Panc1 (cell line): ENCODE measurements at regions not wholly inside any gene's neighbourhood (a gene's known extent, or its start where the extent isn't known, plus 50 kb on each side); places are given as distances from the start of the nearest gene placed in this dataset.

Experiments
- SIN3A ChIP-seq: IDR thresholded peaks from 2 replicates; pipeline ENCODE4 v1.6.1; 2012; ENCODE audit warnings: low read depth, mild to moderate bottlenecking, low read length, moderate library complexity, borderline replicate concordance; ENCODE audit not compliant: insufficient read depth
- TF ChIP-seq, protein P1 (sequence below): fragments of 450-650 bp; IDR thresholded peaks from 2 replicates; pipeline ENCODE4 v1.5.1; 2017; ENCODE audit warnings: mild to moderate bottlenecking
- TF ChIP-seq, protein P2 (sequence below), 2 experiments: IDR thresholded peaks; 2 replicates each; pipeline ENCODE4 v1.6.1; 2011 to 2012; ENCODE audit warnings: low read depth in 2 of 2, control low read depth in 1 of 2, low read length in 1 of 2, mild to moderate bottlenecking in 1 of 2, moderate library complexity in 1 of 2; ENCODE audit not compliant: insufficient read depth in 1 of 2

DNA sequence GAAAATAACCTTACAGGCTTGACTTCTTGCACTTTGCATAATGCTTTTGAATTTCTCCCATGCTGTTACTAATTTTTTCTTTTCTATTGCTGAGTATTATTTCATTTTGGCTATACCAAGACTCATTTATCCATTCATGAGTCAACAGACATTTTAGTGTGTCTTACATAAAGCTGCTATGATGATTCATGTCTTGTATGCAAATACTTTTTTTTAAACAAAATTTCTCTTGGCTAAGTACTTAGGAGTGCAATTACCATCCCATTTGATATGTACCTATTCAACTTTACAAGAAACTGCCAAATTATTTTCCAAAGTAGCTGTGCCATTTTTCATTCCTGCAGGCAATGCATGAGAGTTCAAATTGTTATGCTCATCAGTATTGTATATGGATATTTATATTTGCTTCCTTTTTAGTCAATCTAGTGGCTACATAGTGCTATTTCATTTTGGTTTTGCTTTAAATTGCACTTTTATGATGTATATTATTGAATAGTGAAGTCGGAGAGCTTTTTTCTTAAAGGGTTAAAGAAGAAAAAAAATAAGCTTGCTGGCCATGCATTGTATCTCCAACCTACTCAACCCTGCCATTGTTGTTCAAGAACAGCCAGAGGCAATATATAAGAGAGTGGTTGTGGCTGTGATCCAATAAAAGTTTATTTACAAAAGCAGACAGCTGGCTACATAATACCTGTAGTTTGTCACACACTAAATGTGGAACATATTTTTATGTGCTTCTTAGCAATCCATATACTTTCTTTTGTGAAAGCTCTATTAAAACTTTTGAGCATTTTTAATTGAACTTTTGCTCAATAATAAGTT lies 862.8 kb downstream of the KCNT2 start:
- TF ChIP-seq, protein P1, sequence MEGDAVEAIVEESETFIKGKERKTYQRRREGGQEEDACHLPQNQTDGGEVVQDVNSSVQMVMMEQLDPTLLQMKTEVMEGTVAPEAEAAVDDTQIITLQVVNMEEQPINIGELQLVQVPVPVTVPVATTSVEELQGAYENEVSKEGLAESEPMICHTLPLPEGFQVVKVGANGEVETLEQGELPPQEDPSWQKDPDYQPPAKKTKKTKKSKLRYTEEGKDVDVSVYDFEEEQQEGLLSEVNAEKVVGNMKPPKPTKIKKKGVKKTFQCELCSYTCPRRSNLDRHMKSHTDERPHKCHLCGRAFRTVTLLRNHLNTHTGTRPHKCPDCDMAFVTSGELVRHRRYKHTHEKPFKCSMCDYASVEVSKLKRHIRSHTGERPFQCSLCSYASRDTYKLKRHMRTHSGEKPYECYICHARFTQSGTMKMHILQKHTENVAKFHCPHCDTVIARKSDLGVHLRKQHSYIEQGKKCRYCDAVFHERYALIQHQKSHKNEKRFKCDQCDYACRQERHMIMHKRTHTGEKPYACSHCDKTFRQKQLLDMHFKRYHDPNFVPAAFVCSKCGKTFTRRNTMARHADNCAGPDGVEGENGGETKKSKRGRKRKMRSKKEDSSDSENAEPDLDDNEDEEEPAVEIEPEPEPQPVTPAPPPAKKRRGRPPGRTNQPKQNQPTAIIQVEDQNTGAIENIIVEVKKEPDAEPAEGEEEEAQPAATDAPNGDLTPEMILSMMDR, result no peak
- TF ChIP-seq, protein P2, sequence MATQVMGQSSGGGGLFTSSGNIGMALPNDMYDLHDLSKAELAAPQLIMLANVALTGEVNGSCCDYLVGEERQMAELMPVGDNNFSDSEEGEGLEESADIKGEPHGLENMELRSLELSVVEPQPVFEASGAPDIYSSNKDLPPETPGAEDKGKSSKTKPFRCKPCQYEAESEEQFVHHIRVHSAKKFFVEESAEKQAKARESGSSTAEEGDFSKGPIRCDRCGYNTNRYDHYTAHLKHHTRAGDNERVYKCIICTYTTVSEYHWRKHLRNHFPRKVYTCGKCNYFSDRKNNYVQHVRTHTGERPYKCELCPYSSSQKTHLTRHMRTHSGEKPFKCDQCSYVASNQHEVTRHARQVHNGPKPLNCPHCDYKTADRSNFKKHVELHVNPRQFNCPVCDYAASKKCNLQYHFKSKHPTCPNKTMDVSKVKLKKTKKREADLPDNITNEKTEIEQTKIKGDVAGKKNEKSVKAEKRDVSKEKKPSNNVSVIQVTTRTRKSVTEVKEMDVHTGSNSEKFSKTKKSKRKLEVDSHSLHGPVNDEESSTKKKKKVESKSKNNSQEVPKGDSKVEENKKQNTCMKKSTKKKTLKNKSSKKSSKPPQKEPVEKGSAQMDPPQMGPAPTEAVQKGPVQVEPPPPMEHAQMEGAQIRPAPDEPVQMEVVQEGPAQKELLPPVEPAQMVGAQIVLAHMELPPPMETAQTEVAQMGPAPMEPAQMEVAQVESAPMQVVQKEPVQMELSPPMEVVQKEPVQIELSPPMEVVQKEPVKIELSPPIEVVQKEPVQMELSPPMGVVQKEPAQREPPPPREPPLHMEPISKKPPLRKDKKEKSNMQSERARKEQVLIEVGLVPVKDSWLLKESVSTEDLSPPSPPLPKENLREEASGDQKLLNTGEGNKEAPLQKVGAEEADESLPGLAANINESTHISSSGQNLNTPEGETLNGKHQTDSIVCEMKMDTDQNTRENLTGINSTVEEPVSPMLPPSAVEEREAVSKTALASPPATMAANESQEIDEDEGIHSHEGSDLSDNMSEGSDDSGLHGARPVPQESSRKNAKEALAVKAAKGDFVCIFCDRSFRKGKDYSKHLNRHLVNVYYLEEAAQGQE (IDR thresholded peaks at IDR 0.05; ENCODE audit: insufficient read depth in 1 of 2, low read depth in 2 of 2, low read length in 1 of 2), result no peak
- TF ChIP-seq SIN3A, result no peak
